PC-9 (cell line): ENCODE measurements at regions not wholly inside any gene's neighbourhood (a gene's known extent, or its start where the extent isn't known, plus 50 kb on each side); places are given as distances from the start of the nearest gene placed in this dataset.
"Not testable (repeated sequence)": the region's sequence is repeated elsewhere in the genome, so short reads cannot be mapped to it uniquely, and the experiment has no call there.

Experiments used
- BruUV-seq: library from RNA; stranded (reverse); fragments of 400-500 nt; replicated peaks from 2 replicates; lab custom pipeline; 2021; lab: Mats Ljungman, UMichigan
- CTCF ChIA-PET: fragments of 300-600 bp; sonication (Branson Sonifier 250); formaldehyde crosslinking; loops from one replicate; lab custom pipeline; 2022; ENCODE audit warnings: antibody characterized with exemption; lab: Charles Lee
- POLR2A ChIA-PET: fragments of 300-600 bp; sonication (Branson Sonifier 250); formaldehyde crosslinking; loops from one replicate; lab custom pipeline; 2022; ENCODE audit warnings: antibody characterized with exemption; ENCODE audit not compliant: unreplicated experiment; lab: Charles Lee
- DNase-seq, 2 experiments: peaks; one replicate each; pipeline versions ENCODE4 v3.0.0 to v3.0.0-alpha.2; 2015 to 2022; ENCODE audit warnings: mixed read lengths in 1 of 2
- H2AFZ ChIP-seq: fragments of 200-600 bp; sonication (generic); 2 replicates; pipeline ENCODE4 v1.8.1; 2017; ENCODE audit warnings: antibody characterized with exemption
- H3F3A ChIP-seq: fragments of 200-600 bp; sonication (generic); 2 replicates; pipeline ENCODE4 v1.8.1; 2017; ENCODE audit warnings: antibody characterized with exemption, mild to moderate bottlenecking, low read depth; ENCODE audit not compliant: insufficient read depth
- H3K27ac ChIP-seq: fragments of 200-600 bp; sonication (generic); 2 replicates; pipeline ENCODE4 v1.6.1; 2016; ENCODE audit warnings: mixed run types
- H3K27me3 ChIP-seq: fragments of 200-600 bp; sonication (generic); 2 replicates; pipeline ENCODE4 v1.6.1; 2016; ENCODE audit warnings: low read depth, mixed run types; ENCODE audit not compliant: insufficient read depth
- H3K36me3 ChIP-seq: fragments of 200-600 bp; sonication (generic); 2 replicates; pipeline ENCODE4 v1.6.1; 2016; ENCODE audit warnings: low read depth, mixed run types
- H3K4me1 ChIP-seq: fragments of 200-600 bp; sonication (generic); replicated peaks from 2 replicates; pipeline ENCODE4 v1.6.1; 2016; ENCODE audit warnings: mixed run types; ENCODE audit not compliant: insufficient read depth
- H3K4me2 ChIP-seq: fragments of 200-600 bp; sonication (generic); 2 replicates; pipeline ENCODE4 v1.6.1; 2017; ENCODE audit warnings: mixed run types
- H3K4me3 ChIP-seq: fragments of 200-600 bp; sonication (generic); 2 replicates; pipeline ENCODE4 v1.6.1; 2016; ENCODE audit warnings: mixed run types
- H3K79me2 ChIP-seq: fragments of 200-600 bp; sonication (generic); 2 replicates; pipeline ENCODE4 v1.6.1; 2017; ENCODE audit warnings: low read depth, mixed run types
- H3K9me2 ChIP-seq: fragments of 200-600 bp; sonication (generic); 2 replicates; pipeline ENCODE4 v1.8.1; 2017; ENCODE audit warnings: mild to moderate bottlenecking; ENCODE audit not compliant: insufficient read depth
- H3K9me3 ChIP-seq: fragments of 200-600 bp; sonication (generic); 2 replicates; pipeline ENCODE4 v1.8.1; 2016; ENCODE audit warnings: low read depth; ENCODE audit not compliant: insufficient read depth
- H4K20me1 ChIP-seq: fragments of 200-600 bp; sonication (generic); 2 replicates; pipeline ENCODE4 v1.8.1; 2017; ENCODE audit not compliant: insufficient read depth
- CTCF ChIP-seq: fragments of 200-600 bp; sonication (generic); conservative IDR thresholded peaks from 2 replicates; pipeline ENCODE4 v1.6.1; 2017; ENCODE audit warnings: mixed run types, antibody characterized with exemption, mild to moderate bottlenecking, moderate library complexity
- EZH2 ChIP-seq: fragments of 200-600 bp; sonication (generic); IDR thresholded peaks from 2 replicates; pipeline ENCODE4 v1.8.0; 2017; ENCODE audit warnings: antibody characterized with exemption, low read depth
- intact Hi-C: fragments of 100-400 bp; cut with micrococcal nuclease; formaldehyde crosslinking; loops from one replicate; pipeline ENCODE4 v1.10.0; 2022; ENCODE audit not compliant: unreplicated experiment

- Histone ChIP-seq H3K27me3 (no peaks in the 10 kb centered on the region), H3F3A (no peaks in the 10 kb centered on the region), H4K20me1 (no peaks in the 10 kb centered on the region), H3K27ac (no peak overlapping the region), H2AFZ (no peak overlapping the region), H3K9me2 (0 out of 2 replicates have a peak, but pooled peaks cover 3% of the 10 kb centered on the region), H3K36me3 (no peaks in the 10 kb centered on the region), H3K79me2 (no peaks in the 10 kb centered on the region), H3K4me3 (no peak overlapping the region), H3K4me2 (no peak overlapping the region), H3K9me3 (no peaks in the 10 kb centered on the region), H3K4me1 (no peaks in the 10 kb centered on the region)
- intact Hi-C loops = no loop called here
- CTCF ChIA-PET = no interaction called here
- no peak for TF ChIP-seq EZH2
- no peak for TF ChIP-seq CTCF
- no TSS peak for BruUV-seq
- POLR2A ChIA-PET = no interaction called here
- DNase-seq = no peak
These were observed 141.4 kb upstream of the FOXP2 start for GRCh38 chr7:114273218-114273617.

- no peaks in the 10 kb centered on the region for H4K20me1 ChIP-seq
- POLR2A ChIA-PET = no interaction called here
- CTCF ChIA-PET = no interaction called here
- H3K4me1 ChIP-seq = no peaks in the 10 kb centered on the region
- no peaks in the 10 kb centered on the region for H3K27me3 ChIP-seq
- 0 out of 2 replicates have a peak, but pooled peaks cover 3% of the 10 kb centered on the region for H3K9me2 ChIP-seq
- DNase-seq = no peak
- TF ChIP-seq CTCF = no peak
- no TSS peak for BruUV-seq
- no peak overlapping the region for H3K27ac ChIP-seq
- no peaks in the 10 kb centered on the region for H3K36me3 ChIP-seq
- H3K4me2 ChIP-seq = no peak overlapping the region
- no peaks in the 10 kb centered on the region for H3F3A ChIP-seq
- intact Hi-C loops = no loop called here
- H3K4me3 ChIP-seq = no peak overlapping the region
- H2AFZ ChIP-seq = no peak overlapping the region
- H3K79me2 ChIP-seq = no peaks in the 10 kb centered on the region
- no peaks in the 10 kb centered on the region for H3K9me3 ChIP-seq
These were observed 144.9 kb upstream of the FOXP2 start for GRCh38 chr7:114269714-114270113.

- H3K27me3 ChIP-seq, DNase-seq, H3F3A ChIP-seq, POLR2A ChIA-PET, intact Hi-C loops, H4K20me1 ChIP-seq, H3K4me3 ChIP-seq, CTCF ChIA-PET, H3K4me1 ChIP-seq, H3K36me3 ChIP-seq, H3K27ac ChIP-seq, H3K9me2 ChIP-seq, H3K79me2 ChIP-seq, H3K4me2 ChIP-seq, BruUV-seq, H2AFZ ChIP-seq, H3K9me3 ChIP-seq: not testable (repeated sequence)
These were observed 147.1 kb upstream of the FOXP2 start for GRCh38 chr7:114267550-114267949.

GRCh38 chr7:114264023-114264422 lies 150.6 kb upstream of the FOXP2 start:
- no TSS peak for BruUV-seq
- Histone ChIP-seq H4K20me1 (no peaks in the 10 kb centered on the region), H3K4me2 (no peak overlapping the region), H2AFZ (no peak overlapping the region), H3K36me3 (no peaks in the 10 kb centered on the region), H3K4me1 (no peaks in the 10 kb centered on the region), H3K9me2 (no peaks in the 10 kb centered on the region; the same call in 1 of the 2 replicates), H3K4me3 (no peak overlapping the region), H3K27me3 (no peaks in the 10 kb centered on the region), H3K27ac (no peak overlapping the region), H3K9me3 (no peaks in the 10 kb centered on the region), H3K79me2 (no peaks in the 10 kb centered on the region), H3F3A (no peaks in the 10 kb centered on the region)
- no peak for DNase-seq
- TF ChIP-seq CTCF = no peak
- no peak for TF ChIP-seq EZH2
- intact Hi-C loops = no loop called here
- ChIA-PET CTCF (no interaction called here), POLR2A (interaction anchor here (0.6 kb wide), 1 partner anchor 59 kb away, joined by 3 read pairs; no protein-coding TSS in a partner anchor)
